ENCODE measurements at regions not wholly inside any gene's neighbourhood (a gene's known extent, or its start where the extent isn't known, plus 50 kb on each side); places are given as distances from the start of the nearest gene placed in this dataset.

DNA sequence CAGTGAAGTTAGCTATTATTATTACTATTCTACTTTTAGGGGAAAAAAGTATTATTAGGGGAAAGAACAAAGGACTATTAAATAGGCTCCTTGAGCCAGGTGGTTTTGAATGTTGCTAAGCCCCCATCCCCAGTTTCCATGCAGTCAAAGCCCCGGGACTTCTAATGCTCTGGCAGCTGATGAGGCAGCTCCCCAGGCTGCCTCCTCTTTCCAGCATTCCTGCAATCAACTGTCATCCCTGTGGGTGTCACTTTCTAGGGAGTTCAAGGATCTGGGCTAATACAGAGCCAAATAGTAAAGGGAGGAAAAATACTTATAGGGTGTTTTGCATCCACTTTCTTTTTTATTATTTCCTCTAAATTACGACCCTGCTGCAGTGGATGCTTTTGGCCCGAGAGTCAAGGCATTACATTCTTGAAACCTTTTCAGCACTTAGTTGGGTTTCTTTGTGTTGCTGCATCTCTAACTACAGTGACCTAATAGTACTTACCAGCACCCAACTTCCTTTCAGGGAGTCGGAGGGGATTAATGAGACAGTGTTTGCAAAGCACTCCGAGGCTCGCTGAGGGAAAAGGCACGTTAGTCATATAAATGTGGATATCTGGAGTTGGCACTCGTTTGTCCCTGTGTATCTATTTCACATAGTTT is 303.9 kb upstream of the MAP3K7 start:
- DNase-seq: no peak
- no peaks in the 10 kb centered on the region for H3K4me1 ChIP-seq (ENCODE audit: control insufficient read depth in 1 of 2, insufficient read depth in 2 of 2, low read length in 2 of 2)
- no peaks in the 10 kb centered on the region for H4K20me1 ChIP-seq (ENCODE audit: insufficient read depth, low read length)
- H3K79me2 ChIP-seq (ENCODE audit: insufficient read depth, low read length): no peaks in the 10 kb centered on the region
- no peaks in the 10 kb centered on the region for H3K27me3 Mint-ChIP-seq (ENCODE audit: low read depth in 3 of 3)
- no peak overlapping the region for H3K4me3 ChIP-seq (replicated peaks in 1 of 3; ENCODE audit: low read depth in 2 of 3, low read length in 3 of 3)
- H3K4me3 Mint-ChIP-seq: no peak overlapping the region
- no peaks in the 10 kb centered on the region for H3K4me1 Mint-ChIP-seq
- peaks cover 0 to 1% (median 0%) of the 10 kb centered on the region in 7 donors for H3K9me3 Mint-ChIP-seq
- WGBS (ENCODE audit: insufficient coverage): 83% methylated on average over 5 of the region's 8 CpGs
- H3K4me2 ChIP-seq (replicated peaks; ENCODE audit: extremely low read depth, low read length, poor library complexity, severe bottlenecking): no peak overlapping the region
- no peak overlapping the region for H3K27ac ChIP-seq (ENCODE audit: low read depth in 1 of 2, low read length in 2 of 2)
- no peak overlapping the region for H2AFZ ChIP-seq (ENCODE audit: insufficient read depth, low read depth, low read length, poor library complexity, severe bottlenecking)
- H3K9ac ChIP-seq (ENCODE audit: insufficient read depth, low read length, poor library complexity, severe bottlenecking): no peak overlapping the region
- no peaks in the 10 kb centered on the region for H3K36me3 ChIP-seq (replicated peaks in 1 of 2; ENCODE audit: control insufficient read depth in 1 of 2, insufficient read depth in 2 of 2, low read length in 2 of 2)
- TF ChIP-seq, protein P1, sequence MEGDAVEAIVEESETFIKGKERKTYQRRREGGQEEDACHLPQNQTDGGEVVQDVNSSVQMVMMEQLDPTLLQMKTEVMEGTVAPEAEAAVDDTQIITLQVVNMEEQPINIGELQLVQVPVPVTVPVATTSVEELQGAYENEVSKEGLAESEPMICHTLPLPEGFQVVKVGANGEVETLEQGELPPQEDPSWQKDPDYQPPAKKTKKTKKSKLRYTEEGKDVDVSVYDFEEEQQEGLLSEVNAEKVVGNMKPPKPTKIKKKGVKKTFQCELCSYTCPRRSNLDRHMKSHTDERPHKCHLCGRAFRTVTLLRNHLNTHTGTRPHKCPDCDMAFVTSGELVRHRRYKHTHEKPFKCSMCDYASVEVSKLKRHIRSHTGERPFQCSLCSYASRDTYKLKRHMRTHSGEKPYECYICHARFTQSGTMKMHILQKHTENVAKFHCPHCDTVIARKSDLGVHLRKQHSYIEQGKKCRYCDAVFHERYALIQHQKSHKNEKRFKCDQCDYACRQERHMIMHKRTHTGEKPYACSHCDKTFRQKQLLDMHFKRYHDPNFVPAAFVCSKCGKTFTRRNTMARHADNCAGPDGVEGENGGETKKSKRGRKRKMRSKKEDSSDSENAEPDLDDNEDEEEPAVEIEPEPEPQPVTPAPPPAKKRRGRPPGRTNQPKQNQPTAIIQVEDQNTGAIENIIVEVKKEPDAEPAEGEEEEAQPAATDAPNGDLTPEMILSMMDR (IDR thresholded peaks at IDR 0.05): no peak
- peak overlapping the region in 1 of 7 donors; percentile 21 for H3K27ac Mint-ChIP-seq
- H3K36me3 Mint-ChIP-seq: no peaks in the 10 kb centered on the region
- intact Hi-C loops (cut with micrococcal nuclease): no loop called here
- no peaks in the 10 kb centered on the region for H3K27me3 ChIP-seq (ENCODE audit: control insufficient read depth in 2 of 2, insufficient read depth in 2 of 2, low read length in 2 of 2)
- no peaks in the 10 kb centered on the region for H3K9me3 ChIP-seq (replicated peaks in 1 of 2; ENCODE audit: control insufficient read depth in 1 of 2, insufficient read depth in 1 of 2, low read length in 2 of 2)

DNA sequence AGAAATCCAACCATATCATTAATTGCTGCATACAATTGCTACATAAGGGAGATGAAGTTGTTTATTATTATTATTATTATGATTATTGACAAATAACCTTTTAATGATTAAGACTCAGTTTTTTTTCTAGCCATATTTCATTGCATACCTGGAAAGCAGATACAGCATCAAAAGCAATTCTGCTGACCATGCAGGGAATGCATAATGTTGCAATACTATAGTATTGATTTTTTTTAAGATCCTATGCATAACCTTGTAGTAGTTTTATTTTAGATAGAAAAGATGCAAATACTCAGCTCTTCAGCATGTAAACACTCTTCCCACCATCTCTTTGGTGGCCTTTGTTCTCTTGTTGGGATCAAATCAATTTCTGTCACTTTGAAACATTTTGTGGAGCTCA is 300.9 kb upstream of the MAP3K7 start:
- H3K36me3 ChIP-seq (replicated peaks in 1 of 2; ENCODE audit: control insufficient read depth in 1 of 2, insufficient read depth in 2 of 2, low read length in 2 of 2): no peaks in the 10 kb centered on the region
- TF ChIP-seq, protein P1 (IDR thresholded peaks at IDR 0.05): no peak
- no peak overlapping the region for H3K4me2 ChIP-seq (replicated peaks; ENCODE audit: extremely low read depth, low read length, poor library complexity, severe bottlenecking)
- no peaks in the 10 kb centered on the region for H3K27me3 ChIP-seq (ENCODE audit: control insufficient read depth in 2 of 2, insufficient read depth in 2 of 2, low read length in 2 of 2)
- no peak overlapping the region for H3K27ac ChIP-seq (ENCODE audit: low read depth in 1 of 2, low read length in 2 of 2)
- no peak overlapping the region for H3K9ac ChIP-seq (ENCODE audit: insufficient read depth, low read length, poor library complexity, severe bottlenecking)
- Mint-ChIP-seq H3K4me3 (no peak overlapping the region), H3K9me3 (peaks cover 0 to 11% (median 5%) of the 10 kb centered on the region in 7 donors), H3K27ac (no peak overlapping the region), H3K27me3 (ENCODE audit: low read depth in 3 of 3) (peaks cover 0 to 1% (median 0%) of the 10 kb centered on the region in 3 donors), H3K36me3 (no peaks in the 10 kb centered on the region), H3K4me1 (no peaks in the 10 kb centered on the region)
- intact Hi-C loops (cut with micrococcal nuclease): no loop called here
- H2AFZ ChIP-seq (ENCODE audit: insufficient read depth, low read depth, low read length, poor library complexity, severe bottlenecking): no peak overlapping the region
- H3K4me3 ChIP-seq (replicated peaks in 1 of 3; ENCODE audit: low read depth in 2 of 3, low read length in 3 of 3): no peak overlapping the region
- H3K4me1 ChIP-seq (ENCODE audit: control insufficient read depth in 1 of 2, insufficient read depth in 2 of 2, low read length in 2 of 2): no peaks in the 10 kb centered on the region
- DNase-seq: no peak
- no peaks in the 10 kb centered on the region for H4K20me1 ChIP-seq (ENCODE audit: insufficient read depth, low read length)
- H3K79me2 ChIP-seq (ENCODE audit: insufficient read depth, low read length): no peaks in the 10 kb centered on the region
- peaks cover 0 to 3% of the 10 kb centered on the region in 2 donors for H3K9me3 ChIP-seq (replicated peaks in 1 of 2; ENCODE audit: control insufficient read depth in 1 of 2, insufficient read depth in 1 of 2, low read length in 2 of 2)
